GM10266 (cell line): ENCODE measurements at regions not wholly inside any gene's neighbourhood (a gene's known extent, or its start where the extent isn't known, plus 50 kb on each side); places are given as distances from the start of the nearest gene placed in this dataset.

Experiments used
- DNase-seq: peaks from one replicate; pipeline ENCODE4 v3.0.0; 2012; ENCODE audit errors: extremely low spot score
- CTCF ChIP-seq: IDR thresholded peaks from 2 replicates; pipeline ENCODE4 v1.5.1; 2012; ENCODE audit warnings: mild to moderate bottlenecking, low read depth; ENCODE audit not compliant: control insufficient read depth, insufficient read depth; ENCODE audit errors: missing control alignments

- DNase-seq: no peak
- no peak for TF ChIP-seq CTCF
Measured at GRCh38 chr5:174245516-174246075, 200.1 kb downstream of the NSG2 start.

- TF ChIP-seq CTCF: no peak
- DNase-seq: no peak
Measured at GRCh38 chr5:174246743-174247142, 201.2 kb downstream of the NSG2 start.

GRCh38 chr5:174247301-174247700 lies 201.8 kb downstream of the NSG2 start:
- no peak for TF ChIP-seq CTCF
- no peak for DNase-seq

- no peak for DNase-seq
- TF ChIP-seq CTCF: no peak
Measured at GRCh38 chr5:174251305-174252000, 205.9 kb downstream of the NSG2 start.

- TF ChIP-seq CTCF: no peak
- no peak for DNase-seq
Measured at GRCh38 chr5:174252121-174252520, 206.6 kb downstream of the NSG2 start.

- DNase-seq: no peak
- no peak for TF ChIP-seq CTCF
Measured at GRCh38 chr5:174259696-174260420, 214.4 kb downstream of the NSG2 start.

- DNase-seq: no peak
- TF ChIP-seq CTCF: no peak
Measured at GRCh38 chr5:174271316-174271715, 225.8 kb downstream of the NSG2 start.
